A673 (cell line): ENCODE measurements at regions not wholly inside any gene's neighbourhood (a gene's known extent, or its start where the extent isn't known, plus 50 kb on each side); places are given as distances from the start of the nearest gene placed in this dataset.

Experiments
- BruUV-seq: library from RNA; stranded (reverse); fragments of 400-500 nt; replicated peaks from 2 replicates; lab custom pipeline; 2021; lab: Mats Ljungman, UMichigan
- CTCF ChIA-PET: fragments of 300-600 bp; sonication (Branson Sonifier 250); formaldehyde crosslinking; loops from one replicate; lab custom pipeline; 2022; ENCODE audit warnings: antibody characterized with exemption; lab: Charles Lee
- POLR2A ChIA-PET: fragments of 300-600 bp; sonication (Branson Sonifier 250); formaldehyde crosslinking; loops from one replicate; lab custom pipeline; 2022; ENCODE audit warnings: antibody characterized with exemption; ENCODE audit not compliant: low non-redundant PET; lab: Charles Lee
- DNase-seq: peaks from one replicate; pipeline ENCODE4 v3.0.0-alpha.2; 2015; ENCODE audit warnings: low spot score
- H3K27ac ChIP-seq: fragments of 200-600 bp; sonication (generic); 2 replicates; pipeline ENCODE4 v1.5.1; 2016; ENCODE audit warnings: mixed run types, low read depth, mild to moderate bottlenecking, mixed read lengths, antibody characterized with exemption, low read length; ENCODE audit not compliant: poor library complexity, severe bottlenecking
- H3K27me3 ChIP-seq: fragments of 200-600 bp; sonication (generic); replicated peaks from 2 replicates; pipeline ENCODE4 v1.6.1; 2017; ENCODE audit warnings: mixed run types, low read depth, mild to moderate bottlenecking, mixed read lengths, antibody characterized with exemption, low read length; ENCODE audit not compliant: insufficient read depth, poor library complexity
- H3K36me3 ChIP-seq: fragments of 200-600 bp; sonication (generic); 2 replicates; pipeline ENCODE4 v1.6.1; 2016; ENCODE audit warnings: mixed run types, mild to moderate bottlenecking, mixed read lengths, antibody characterized with exemption, low read length; ENCODE audit not compliant: insufficient read depth, poor library complexity, severe bottlenecking
- H3K4me1 ChIP-seq: fragments of 200-600 bp; sonication (generic); 2 replicates; pipeline ENCODE4 v1.6.1; 2017; ENCODE audit warnings: mixed run types, mild to moderate bottlenecking, mixed read lengths, antibody characterized with exemption, low read length; ENCODE audit not compliant: insufficient read depth, poor library complexity, severe bottlenecking
- H3K4me3 ChIP-seq: fragments of 200-600 bp; sonication (generic); 2 replicates; pipeline ENCODE4 v1.5.1; 2016; ENCODE audit warnings: low read depth, mixed run types, mild to moderate bottlenecking, mixed read lengths, low read length; ENCODE audit not compliant: poor library complexity, severe bottlenecking
- H3K9me3 ChIP-seq: fragments of 200-600 bp; sonication (generic); 2 replicates; pipeline ENCODE4 v1.6.1; 2016; ENCODE audit warnings: mixed run types, low read depth, mild to moderate bottlenecking, mixed read lengths, antibody characterized with exemption, low read length; ENCODE audit not compliant: poor library complexity, severe bottlenecking
- EZH2 ChIP-seq: fragments of 200-600 bp; sonication (generic); IDR thresholded peaks from 2 replicates; pipeline ENCODE4 v1.6.1; 2017; ENCODE audit warnings: borderline replicate concordance, low read depth, mild to moderate bottlenecking, mixed read lengths, antibody characterized with exemption, low read length; ENCODE audit not compliant: poor library complexity, severe bottlenecking
- intact Hi-C: fragments of 100-400 bp; cut with micrococcal nuclease; formaldehyde crosslinking; loops from one replicate; pipeline ENCODE4 v1.10.0; 2022; ENCODE audit not compliant: unreplicated experiment
- TF ChIP-seq, protein P1 (sequence below): fragments of 300-800, 200-600 bp; sonication (generic); conservative IDR thresholded peaks from 2 replicates; pipeline ENCODE4 v1.5.1; 2017; ENCODE audit warnings: low read depth, mild to moderate bottlenecking, antibody characterized with exemption, low read length, moderate library complexity, mixed read lengths

DNA sequence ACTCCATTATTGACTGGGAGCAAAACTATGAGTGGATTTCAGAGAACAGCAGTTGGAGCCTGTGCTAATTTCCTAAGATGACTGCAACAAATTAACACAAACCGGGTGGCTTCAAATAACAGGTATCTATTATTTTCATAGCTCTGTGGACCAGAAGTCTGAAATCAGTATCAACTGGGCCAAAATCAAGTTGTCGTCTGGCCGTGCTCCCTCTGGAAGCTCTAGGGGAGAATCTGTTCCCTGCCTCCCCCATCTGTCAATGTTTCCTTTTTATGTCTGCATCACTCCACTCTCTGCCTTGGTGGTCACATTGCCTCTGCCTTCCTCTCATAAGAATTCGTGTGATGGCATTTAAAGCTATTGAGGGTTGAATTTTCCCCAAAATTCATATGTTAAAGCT is 269.8 kb downstream of the TMX3 start:
- no peak overlapping the region for H3K4me3 ChIP-seq
- no peaks in the 10 kb centered on the region for H3K27me3 ChIP-seq
- H3K36me3 ChIP-seq: no peaks in the 10 kb centered on the region
- BruUV-seq: no TSS peak
- no peak overlapping the region for H3K27ac ChIP-seq
- CTCF ChIA-PET: no interaction called here
- intact Hi-C loops: no loop called here
- no peak for DNase-seq
- H3K4me1 ChIP-seq: peaks cover 30% of the 10 kb centered on the region
- TF ChIP-seq, protein P1, sequence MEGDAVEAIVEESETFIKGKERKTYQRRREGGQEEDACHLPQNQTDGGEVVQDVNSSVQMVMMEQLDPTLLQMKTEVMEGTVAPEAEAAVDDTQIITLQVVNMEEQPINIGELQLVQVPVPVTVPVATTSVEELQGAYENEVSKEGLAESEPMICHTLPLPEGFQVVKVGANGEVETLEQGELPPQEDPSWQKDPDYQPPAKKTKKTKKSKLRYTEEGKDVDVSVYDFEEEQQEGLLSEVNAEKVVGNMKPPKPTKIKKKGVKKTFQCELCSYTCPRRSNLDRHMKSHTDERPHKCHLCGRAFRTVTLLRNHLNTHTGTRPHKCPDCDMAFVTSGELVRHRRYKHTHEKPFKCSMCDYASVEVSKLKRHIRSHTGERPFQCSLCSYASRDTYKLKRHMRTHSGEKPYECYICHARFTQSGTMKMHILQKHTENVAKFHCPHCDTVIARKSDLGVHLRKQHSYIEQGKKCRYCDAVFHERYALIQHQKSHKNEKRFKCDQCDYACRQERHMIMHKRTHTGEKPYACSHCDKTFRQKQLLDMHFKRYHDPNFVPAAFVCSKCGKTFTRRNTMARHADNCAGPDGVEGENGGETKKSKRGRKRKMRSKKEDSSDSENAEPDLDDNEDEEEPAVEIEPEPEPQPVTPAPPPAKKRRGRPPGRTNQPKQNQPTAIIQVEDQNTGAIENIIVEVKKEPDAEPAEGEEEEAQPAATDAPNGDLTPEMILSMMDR: no peak
- TF ChIP-seq EZH2: no peak
- POLR2A ChIA-PET: interaction anchor here (0.7 kb wide), 1 partner anchor 172 kb away, joined by 4 read pairs; no protein-coding TSS in a partner anchor
- H3K9me3 ChIP-seq: no peaks in the 10 kb centered on the region

DNA sequence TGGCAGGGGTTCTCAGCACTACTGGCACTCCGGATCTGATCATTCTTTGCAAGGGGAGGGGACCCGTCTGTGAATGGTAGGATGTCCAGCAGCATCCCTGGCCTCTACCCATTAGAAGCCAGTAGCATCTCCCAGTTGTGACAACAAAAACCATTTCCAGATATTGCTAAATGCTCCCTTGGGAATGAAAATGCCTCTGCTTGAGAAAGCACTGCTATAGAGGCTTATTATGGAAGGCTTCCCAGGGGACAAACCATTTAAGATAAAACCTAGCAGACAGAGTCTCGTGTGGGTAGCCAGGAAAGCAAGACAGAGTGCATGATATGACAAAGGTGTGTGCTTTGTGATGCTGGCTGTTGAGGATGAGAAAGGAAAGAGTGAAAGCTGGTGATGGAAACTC is 273.7 kb downstream of the TMX3 start:
- CTCF ChIA-PET: no interaction called here
- no TSS peak for BruUV-seq
- DNase-seq: peak; percentile 58
- TF ChIP-seq, protein P1: no peak
- no peak for TF ChIP-seq EZH2
- no peak overlapping the region for H3K4me3 ChIP-seq
- peak overlapping the region; percentile 88 for H3K27ac ChIP-seq
- H3K4me1 ChIP-seq: peaks cover 56% of the 10 kb centered on the region
- H3K27me3 ChIP-seq: no peaks in the 10 kb centered on the region
- H3K9me3 ChIP-seq: peaks cover 15% of the 10 kb centered on the region
- peaks cover 1% of the 10 kb centered on the region for H3K36me3 ChIP-seq
- intact Hi-C loops: no loop called here
- POLR2A ChIA-PET: interaction anchor here (0.6 kb wide), 1 partner anchor 63 kb away, joined by 12 read pairs; no protein-coding TSS in a partner anchor

DNA sequence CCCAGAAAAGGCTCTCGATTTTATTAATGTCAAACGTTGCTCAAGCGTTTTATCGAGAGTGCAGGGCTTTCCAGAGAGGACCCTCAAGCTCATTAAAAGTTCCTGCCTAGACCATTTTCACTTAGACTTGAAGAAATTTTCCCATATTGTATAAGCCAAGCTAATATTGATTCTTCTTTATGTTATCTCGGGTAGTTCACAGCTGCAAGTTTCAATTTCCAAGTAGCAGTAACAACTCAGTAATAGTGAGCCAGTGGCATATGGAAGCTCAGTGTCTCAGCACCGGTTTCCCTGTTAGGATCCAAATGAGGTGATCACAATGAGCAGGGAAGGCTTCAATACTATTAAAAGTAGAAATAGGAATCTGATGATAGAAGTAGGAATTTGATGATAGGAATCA is 274.5 kb downstream of the TMX3 start:
- H3K9me3 ChIP-seq: peaks cover 22% of the 10 kb centered on the region
- H3K4me1 ChIP-seq: peaks cover 50% of the 10 kb centered on the region
- peaks cover 9% of the 10 kb centered on the region for H3K36me3 ChIP-seq
- no TSS peak for BruUV-seq
- ChIA-PET POLR2A (no interaction called here), CTCF (no interaction called here)
- H3K27ac ChIP-seq: peak overlapping the region; percentile 88
- intact Hi-C loops: no loop called here
- no peak for DNase-seq
- no peaks in the 10 kb centered on the region for H3K27me3 ChIP-seq
- TF ChIP-seq EZH2: no peak
- TF ChIP-seq, protein P1: no peak
- H3K4me3 ChIP-seq: no peak overlapping the region
